ENCODE measurements at regions not wholly inside any gene's neighbourhood (a gene's known extent, or its start where the extent isn't known, plus 50 kb on each side); places are given as distances from the start of the nearest gene placed in this dataset.

DNA sequence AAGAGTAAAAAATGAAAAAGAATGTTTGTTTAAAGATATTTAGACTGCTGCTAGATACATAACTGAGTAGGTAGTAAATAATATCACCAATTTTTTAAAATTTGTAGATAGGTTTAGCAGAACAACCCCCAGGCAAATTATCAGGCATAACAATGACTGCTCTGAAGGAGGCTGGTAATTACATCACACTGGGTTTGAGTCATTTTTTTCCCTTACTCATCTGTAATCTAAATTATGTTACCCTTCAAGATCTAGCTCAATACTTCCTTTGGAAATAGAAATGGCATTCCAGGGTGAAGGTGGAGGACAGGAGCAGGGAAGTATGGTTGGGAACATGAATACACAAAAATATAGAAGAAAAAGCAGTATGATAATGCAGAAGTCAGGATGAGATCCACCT, 431.6 kb upstream of the MAOA start:
- H3K36me3 ChIP-seq, result no peaks in the 10 kb centered on the region
- no peak for TF ChIP-seq POLR2A (IDR thresholded peaks at IDR 0.05)
- TF ChIP-seq, protein P1, sequence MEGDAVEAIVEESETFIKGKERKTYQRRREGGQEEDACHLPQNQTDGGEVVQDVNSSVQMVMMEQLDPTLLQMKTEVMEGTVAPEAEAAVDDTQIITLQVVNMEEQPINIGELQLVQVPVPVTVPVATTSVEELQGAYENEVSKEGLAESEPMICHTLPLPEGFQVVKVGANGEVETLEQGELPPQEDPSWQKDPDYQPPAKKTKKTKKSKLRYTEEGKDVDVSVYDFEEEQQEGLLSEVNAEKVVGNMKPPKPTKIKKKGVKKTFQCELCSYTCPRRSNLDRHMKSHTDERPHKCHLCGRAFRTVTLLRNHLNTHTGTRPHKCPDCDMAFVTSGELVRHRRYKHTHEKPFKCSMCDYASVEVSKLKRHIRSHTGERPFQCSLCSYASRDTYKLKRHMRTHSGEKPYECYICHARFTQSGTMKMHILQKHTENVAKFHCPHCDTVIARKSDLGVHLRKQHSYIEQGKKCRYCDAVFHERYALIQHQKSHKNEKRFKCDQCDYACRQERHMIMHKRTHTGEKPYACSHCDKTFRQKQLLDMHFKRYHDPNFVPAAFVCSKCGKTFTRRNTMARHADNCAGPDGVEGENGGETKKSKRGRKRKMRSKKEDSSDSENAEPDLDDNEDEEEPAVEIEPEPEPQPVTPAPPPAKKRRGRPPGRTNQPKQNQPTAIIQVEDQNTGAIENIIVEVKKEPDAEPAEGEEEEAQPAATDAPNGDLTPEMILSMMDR (IDR thresholded peaks at IDR 0.05 in 4 of 5, conservative IDR thresholded peaks at IDR 0.05 in 1 of 5), result no peak
- no peak for ATAC-seq
- in situ Hi-C loops (cut with MboI; ENCODE audit: low sequenced_read_pairs in 4 of 4) (no loop called here), intact Hi-C loops (cut with DNase I; ENCODE audit: low total_unique reads) (no loop called here)
- no peak for DNase-seq
- H3K9me3 ChIP-seq, result no peaks in the 10 kb centered on the region
- no peak overlapping the region for H3K4me3 ChIP-seq
- H3K27ac ChIP-seq, result no peak overlapping the region
- H3K4me1 ChIP-seq, result no peaks in the 10 kb centered on the region
- no peaks in the 10 kb centered on the region for H3K27me3 ChIP-seq

DNA sequence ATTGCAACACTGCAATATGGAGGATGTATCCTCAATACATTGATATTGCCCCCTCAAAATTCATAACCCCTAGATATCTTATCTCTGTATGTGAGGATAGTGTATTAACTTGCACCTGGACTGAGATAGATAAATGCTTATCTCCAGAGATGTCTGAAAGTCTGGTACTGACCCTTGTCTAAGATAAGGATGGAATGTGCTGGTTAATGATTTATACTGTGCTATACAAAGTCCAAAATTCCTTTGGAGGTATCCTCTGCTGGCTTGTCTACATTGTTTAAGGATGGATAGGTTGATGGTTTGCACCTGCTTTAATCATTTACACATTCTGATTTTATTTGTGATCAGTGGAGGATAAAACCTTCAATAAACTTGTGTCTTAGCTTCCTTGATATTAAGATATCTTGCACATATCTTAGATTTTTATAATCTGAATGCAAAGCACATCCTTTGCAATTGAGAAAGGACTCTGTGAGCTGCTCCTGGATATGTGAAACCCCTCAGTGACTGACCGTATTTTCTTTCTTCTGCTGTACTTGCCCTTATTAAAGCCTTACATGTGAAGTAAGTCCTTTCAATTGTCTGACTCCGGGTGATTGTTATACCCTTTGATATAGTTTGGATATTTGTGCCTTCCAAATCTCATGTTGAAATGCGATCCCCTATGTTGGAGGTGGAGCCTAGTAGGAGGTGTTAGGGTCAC, 430.3 kb upstream of the MAOA start:
- no peak for DNase-seq

DNA sequence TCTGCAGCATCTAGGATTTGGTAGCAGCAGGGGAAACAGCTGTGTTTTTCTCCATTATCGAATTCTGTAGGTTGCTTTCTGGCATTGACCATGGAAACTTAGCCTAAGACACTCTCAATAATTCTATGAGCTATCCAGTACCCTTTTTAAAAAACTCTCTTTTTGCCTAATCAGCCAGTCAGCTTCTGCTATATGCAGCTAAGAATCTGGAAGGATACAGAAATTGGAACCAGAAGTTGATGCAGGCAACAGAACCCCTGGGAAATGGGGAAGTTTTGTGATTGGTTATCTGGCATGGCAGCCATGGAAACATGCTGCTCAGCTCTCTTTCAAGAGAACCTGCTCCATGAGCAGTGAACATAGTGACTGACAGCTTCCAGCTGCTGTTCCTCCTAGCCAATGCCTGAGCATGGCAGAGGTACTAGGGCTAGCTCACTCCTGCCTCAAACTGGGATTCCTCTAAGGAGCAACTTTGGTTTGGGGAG, 417.6 kb upstream of the MAOA start:
- intact Hi-C loops (cut with DNase I; ENCODE audit: low total_unique reads) (no loop called here), in situ Hi-C loops (cut with MboI; ENCODE audit: low sequenced_read_pairs in 4 of 4) (no loop called here)
- no peaks in the 10 kb centered on the region for H3K4me1 ChIP-seq
- DNase-seq (no peak), ATAC-seq (no peak)
- no peaks in the 10 kb centered on the region for H3K27me3 ChIP-seq
- no peak overlapping the region for H3K4me3 ChIP-seq
- no peak overlapping the region for H3K27ac ChIP-seq
- peaks cover 0 to 2% (median 0%) of the 10 kb centered on the region in 3 donors for H3K9me3 ChIP-seq
- TF ChIP-seq, protein P1 (IDR thresholded peaks at IDR 0.05 in 4 of 5, conservative IDR thresholded peaks at IDR 0.05 in 1 of 5), result no peak
- TF ChIP-seq POLR2A (IDR thresholded peaks at IDR 0.05), result no peak
- no peaks in the 10 kb centered on the region for H3K36me3 ChIP-seq

More for the DNA sequence above, 430.3 kb upstream of the MAOA start:
- TF ChIP-seq, protein P1 (IDR thresholded peaks at IDR 0.05 in 4 of 5, conservative IDR thresholded peaks at IDR 0.05 in 1 of 5), result no peak
- TF ChIP-seq POLR2A (IDR thresholded peaks at IDR 0.05), result no peak
- intact Hi-C loops (cut with DNase I; ENCODE audit: low total_unique reads) (no loop called here), in situ Hi-C loops (cut with MboI; ENCODE audit: low sequenced_read_pairs in 4 of 4) (no loop called here)
- H3K36me3 ChIP-seq, result no peaks in the 10 kb centered on the region
- no peak overlapping the region for H3K4me3 ChIP-seq
- H3K4me1 ChIP-seq, result no peaks in the 10 kb centered on the region
- no peak for ATAC-seq
- no peaks in the 10 kb centered on the region for H3K27me3 ChIP-seq
- H3K9me3 ChIP-seq, result no peaks in the 10 kb centered on the region
- no peak overlapping the region for H3K27ac ChIP-seq

DNA sequence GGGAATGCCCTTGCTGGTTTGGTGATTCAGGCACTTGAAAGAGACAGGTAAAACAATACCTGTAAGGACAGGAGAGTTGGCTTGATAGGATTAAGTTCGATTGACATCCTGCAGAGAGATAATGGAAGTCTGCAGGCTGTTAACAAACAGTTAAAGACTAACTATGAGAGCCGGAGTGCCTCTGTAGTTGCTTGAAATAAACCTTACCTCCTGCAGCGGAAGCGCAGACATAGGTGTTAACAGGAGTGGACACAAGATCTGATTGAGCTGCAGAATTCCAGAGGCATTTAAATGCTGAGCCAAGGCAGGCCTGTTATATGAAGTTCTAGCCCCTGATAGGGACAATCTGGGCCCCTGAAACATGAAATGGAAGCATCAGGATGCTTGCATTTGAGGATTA, 416.7 kb upstream of the MAOA start:
- intact Hi-C loops (cut with DNase I; ENCODE audit: low total_unique reads) (no loop called here), in situ Hi-C loops (cut with MboI; ENCODE audit: low sequenced_read_pairs in 4 of 4) (no loop called here)
- no peak for TF ChIP-seq POLR2A (IDR thresholded peaks at IDR 0.05)
- TF ChIP-seq, protein P1 (IDR thresholded peaks at IDR 0.05 in 4 of 5, conservative IDR thresholded peaks at IDR 0.05 in 1 of 5), result no peak
- Histone ChIP-seq H3K27me3 (no peaks in the 10 kb centered on the region), H3K4me3 (no peak overlapping the region), H3K27ac (no peak overlapping the region), H3K4me1 (no peaks in the 10 kb centered on the region), H3K36me3 (no peaks in the 10 kb centered on the region), H3K9me3 (no peaks in the 10 kb centered on the region)
- DNase-seq (no peak), ATAC-seq (no peak)

DNA sequence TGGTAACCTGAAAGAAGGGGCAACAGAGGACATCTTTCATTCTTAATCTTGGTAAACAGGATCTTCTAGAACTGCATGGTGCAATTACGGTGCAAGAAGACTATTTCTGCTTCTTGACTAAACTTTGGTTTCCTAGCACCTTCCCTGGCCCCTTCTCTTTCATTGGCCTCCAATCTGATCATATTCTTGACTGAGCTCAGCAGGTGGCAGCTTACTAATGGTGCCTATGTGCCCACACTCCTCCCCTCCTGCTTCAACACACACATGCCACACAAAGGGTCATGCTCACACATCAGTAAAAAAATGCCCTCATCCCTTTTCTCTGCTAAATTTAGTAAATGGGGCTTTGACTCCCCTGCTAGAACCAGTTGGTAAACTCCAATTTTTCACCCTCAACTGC, 400.5 kb upstream of the MAOA start:
- ATAC-seq (no peak), DNase-seq (no peak)
- no peaks in the 10 kb centered on the region for H3K9me3 ChIP-seq
- H3K4me3 ChIP-seq, result no peak overlapping the region
- in situ Hi-C loops (cut with MboI; ENCODE audit: low sequenced_read_pairs in 4 of 4) (no loop called here), intact Hi-C loops (cut with DNase I; ENCODE audit: low total_unique reads) (no loop called here)
- no peaks in the 10 kb centered on the region for H3K4me1 ChIP-seq
- H3K27me3 ChIP-seq, result no peaks in the 10 kb centered on the region
- TF ChIP-seq, protein P1 (IDR thresholded peaks at IDR 0.05 in 4 of 5, conservative IDR thresholded peaks at IDR 0.05 in 1 of 5), result no peak
- TF ChIP-seq POLR2A (IDR thresholded peaks at IDR 0.05), result no peak
- no peak overlapping the region for H3K27ac ChIP-seq
- H3K36me3 ChIP-seq, result no peaks in the 10 kb centered on the region
